ENCODE measurements at regions not wholly inside any gene's neighbourhood (a gene's known extent, or its start where the extent isn't known, plus 50 kb on each side); places are given as distances from the start of the nearest gene placed in this dataset.

DNA sequence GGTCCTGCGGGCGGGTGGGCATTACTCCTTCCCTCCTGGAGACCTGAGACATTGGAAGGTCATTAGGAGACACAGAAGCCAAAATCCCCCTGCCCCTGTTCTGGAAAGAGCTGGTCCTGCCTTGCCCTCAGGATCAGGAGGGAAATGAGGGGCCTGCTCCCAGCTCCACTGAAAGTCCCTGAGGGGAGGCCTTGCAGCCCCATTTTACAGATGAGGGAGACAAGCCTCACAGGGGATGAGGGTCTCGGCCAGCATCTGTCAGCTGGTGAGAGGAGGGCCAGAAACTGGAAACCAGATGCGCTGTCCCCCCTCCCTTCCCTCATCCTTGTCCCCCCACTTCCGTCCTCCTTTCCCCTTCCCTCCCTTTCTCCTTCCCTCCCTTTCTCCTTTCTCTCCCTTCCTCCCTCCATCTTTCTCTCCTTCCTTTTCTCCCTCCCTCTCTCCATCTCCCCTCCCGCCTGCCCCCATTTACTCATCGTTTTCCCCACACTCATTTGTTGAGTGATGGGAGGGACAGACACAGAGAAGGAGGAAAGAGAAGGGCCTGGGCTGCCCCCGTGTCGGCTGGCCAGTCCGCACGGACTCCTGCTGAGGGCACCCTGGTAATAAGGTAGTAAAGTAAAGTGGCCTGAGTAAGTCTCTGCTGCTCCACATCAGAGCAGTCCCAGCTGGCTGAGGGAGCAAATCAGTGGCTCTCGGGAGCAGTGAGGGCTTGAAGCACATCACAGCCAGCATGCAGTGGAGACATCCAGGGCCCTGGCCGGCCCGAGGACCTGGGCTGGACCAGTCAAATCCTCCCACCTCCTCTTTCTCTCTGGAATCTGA, 112.4 kb upstream of the ALDH1A3 start:
- no peak for TF ChIP-seq GABPA (IDR thresholded peaks at IDR 0.05; ENCODE audit: low read depth)
- no peak for TF ChIP-seq SRF (IDR thresholded peaks at IDR 0.05; ENCODE audit: low read depth in 2 of 2, low read length in 2 of 2)
- TF ChIP-seq, protein P1, sequence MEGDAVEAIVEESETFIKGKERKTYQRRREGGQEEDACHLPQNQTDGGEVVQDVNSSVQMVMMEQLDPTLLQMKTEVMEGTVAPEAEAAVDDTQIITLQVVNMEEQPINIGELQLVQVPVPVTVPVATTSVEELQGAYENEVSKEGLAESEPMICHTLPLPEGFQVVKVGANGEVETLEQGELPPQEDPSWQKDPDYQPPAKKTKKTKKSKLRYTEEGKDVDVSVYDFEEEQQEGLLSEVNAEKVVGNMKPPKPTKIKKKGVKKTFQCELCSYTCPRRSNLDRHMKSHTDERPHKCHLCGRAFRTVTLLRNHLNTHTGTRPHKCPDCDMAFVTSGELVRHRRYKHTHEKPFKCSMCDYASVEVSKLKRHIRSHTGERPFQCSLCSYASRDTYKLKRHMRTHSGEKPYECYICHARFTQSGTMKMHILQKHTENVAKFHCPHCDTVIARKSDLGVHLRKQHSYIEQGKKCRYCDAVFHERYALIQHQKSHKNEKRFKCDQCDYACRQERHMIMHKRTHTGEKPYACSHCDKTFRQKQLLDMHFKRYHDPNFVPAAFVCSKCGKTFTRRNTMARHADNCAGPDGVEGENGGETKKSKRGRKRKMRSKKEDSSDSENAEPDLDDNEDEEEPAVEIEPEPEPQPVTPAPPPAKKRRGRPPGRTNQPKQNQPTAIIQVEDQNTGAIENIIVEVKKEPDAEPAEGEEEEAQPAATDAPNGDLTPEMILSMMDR (IDR thresholded peaks at IDR 0.05 in 2 of 3, conservative IDR thresholded peaks at IDR 0.05 in 1 of 3; ENCODE audit: control insufficient read depth in 2 of 3, extremely low read depth in 1 of 3, insufficient read depth in 1 of 3, low read depth in 3 of 3, low read length in 3 of 3): no peak
- TF ChIP-seq, protein P2, sequence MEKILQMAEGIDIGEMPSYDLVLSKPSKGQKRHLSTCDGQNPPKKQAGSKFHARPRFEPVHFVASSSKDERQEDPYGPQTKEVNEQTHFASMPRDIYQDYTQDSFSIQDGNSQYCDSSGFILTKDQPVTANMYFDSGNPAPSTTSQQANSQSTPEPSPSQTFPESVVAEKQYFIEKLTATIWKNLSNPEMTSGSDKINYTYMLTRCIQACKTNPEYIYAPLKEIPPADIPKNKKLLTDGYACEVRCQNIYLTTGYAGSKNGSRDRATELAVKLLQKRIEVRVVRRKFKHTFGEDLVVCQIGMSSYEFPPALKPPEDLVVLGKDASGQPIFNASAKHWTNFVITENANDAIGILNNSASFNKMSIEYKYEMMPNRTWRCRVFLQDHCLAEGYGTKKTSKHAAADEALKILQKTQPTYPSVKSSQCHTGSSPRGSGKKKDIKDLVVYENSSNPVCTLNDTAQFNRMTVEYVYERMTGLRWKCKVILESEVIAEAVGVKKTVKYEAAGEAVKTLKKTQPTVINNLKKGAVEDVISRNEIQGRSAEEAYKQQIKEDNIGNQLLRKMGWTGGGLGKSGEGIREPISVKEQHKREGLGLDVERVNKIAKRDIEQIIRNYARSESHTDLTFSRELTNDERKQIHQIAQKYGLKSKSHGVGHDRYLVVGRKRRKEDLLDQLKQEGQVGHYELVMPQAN (conservative IDR thresholded peaks at IDR 0.05): no peak
- no peak for TF ChIP-seq SMARCA5 (IDR thresholded peaks at IDR 0.05)
- TF ChIP-seq CREM (IDR thresholded peaks at IDR 0.05; ENCODE audit: low read depth): no peak
- no peak for TF ChIP-seq EP300 (IDR thresholded peaks at IDR 0.05; ENCODE audit: borderline replicate concordance in 1 of 2, control insufficient read depth in 1 of 2, low read depth in 2 of 2, low read length in 2 of 2)
- TF ChIP-seq, protein P3, sequence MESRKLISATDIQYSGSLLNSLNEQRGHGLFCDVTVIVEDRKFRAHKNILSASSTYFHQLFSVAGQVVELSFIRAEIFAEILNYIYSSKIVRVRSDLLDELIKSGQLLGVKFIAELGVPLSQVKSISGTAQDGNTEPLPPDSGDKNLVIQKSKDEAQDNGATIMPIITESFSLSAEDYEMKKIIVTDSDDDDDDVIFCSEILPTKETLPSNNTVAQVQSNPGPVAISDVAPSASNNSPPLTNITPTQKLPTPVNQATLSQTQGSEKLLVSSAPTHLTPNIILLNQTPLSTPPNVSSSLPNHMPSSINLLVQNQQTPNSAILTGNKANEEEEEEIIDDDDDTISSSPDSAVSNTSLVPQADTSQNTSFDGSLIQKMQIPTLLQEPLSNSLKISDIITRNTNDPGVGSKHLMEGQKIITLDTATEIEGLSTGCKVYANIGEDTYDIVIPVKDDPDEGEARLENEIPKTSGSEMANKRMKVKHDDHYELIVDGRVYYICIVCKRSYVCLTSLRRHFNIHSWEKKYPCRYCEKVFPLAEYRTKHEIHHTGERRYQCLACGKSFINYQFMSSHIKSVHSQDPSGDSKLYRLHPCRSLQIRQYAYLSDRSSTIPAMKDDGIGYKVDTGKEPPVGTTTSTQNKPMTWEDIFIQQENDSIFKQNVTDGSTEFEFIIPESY (IDR thresholded peaks at IDR 0.05): no peak
- TF ChIP-seq CHD4 (IDR thresholded peaks at IDR 0.05): no peak
- TF ChIP-seq, protein P4, sequence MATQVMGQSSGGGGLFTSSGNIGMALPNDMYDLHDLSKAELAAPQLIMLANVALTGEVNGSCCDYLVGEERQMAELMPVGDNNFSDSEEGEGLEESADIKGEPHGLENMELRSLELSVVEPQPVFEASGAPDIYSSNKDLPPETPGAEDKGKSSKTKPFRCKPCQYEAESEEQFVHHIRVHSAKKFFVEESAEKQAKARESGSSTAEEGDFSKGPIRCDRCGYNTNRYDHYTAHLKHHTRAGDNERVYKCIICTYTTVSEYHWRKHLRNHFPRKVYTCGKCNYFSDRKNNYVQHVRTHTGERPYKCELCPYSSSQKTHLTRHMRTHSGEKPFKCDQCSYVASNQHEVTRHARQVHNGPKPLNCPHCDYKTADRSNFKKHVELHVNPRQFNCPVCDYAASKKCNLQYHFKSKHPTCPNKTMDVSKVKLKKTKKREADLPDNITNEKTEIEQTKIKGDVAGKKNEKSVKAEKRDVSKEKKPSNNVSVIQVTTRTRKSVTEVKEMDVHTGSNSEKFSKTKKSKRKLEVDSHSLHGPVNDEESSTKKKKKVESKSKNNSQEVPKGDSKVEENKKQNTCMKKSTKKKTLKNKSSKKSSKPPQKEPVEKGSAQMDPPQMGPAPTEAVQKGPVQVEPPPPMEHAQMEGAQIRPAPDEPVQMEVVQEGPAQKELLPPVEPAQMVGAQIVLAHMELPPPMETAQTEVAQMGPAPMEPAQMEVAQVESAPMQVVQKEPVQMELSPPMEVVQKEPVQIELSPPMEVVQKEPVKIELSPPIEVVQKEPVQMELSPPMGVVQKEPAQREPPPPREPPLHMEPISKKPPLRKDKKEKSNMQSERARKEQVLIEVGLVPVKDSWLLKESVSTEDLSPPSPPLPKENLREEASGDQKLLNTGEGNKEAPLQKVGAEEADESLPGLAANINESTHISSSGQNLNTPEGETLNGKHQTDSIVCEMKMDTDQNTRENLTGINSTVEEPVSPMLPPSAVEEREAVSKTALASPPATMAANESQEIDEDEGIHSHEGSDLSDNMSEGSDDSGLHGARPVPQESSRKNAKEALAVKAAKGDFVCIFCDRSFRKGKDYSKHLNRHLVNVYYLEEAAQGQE (IDR thresholded peaks at IDR 0.05; ENCODE audit: low read depth, low read length): no peak
- TF ChIP-seq POLR2A (IDR thresholded peaks at IDR 0.05; ENCODE audit: low read depth, low read length): no peak

Data from GM12878 (cell line).